Esophagus muscularis mucosa (tissue), 4 donors: ENCODE measurements at regions not wholly inside any gene's neighbourhood (a gene's known extent, or its start where the extent isn't known, plus 50 kb on each side); places are given as distances from the start of the nearest gene placed in this dataset.

Experiments
- CTCF ChIP-seq, 3 experiments: fragments of 200-600 bp in 2 of 3; fragments of 450-650 bp in 1 of 3; sonication (generic) in 2 of 3; IDR thresholded peaks; one replicate each; pipeline ENCODE4 v1.5.1; 2017 to 2019; ENCODE audit warnings: antibody characterized with exemption in 3 of 3, mild to moderate bottlenecking in 2 of 3, moderate library complexity in 1 of 3
- EP300 ChIP-seq: sonication (generic); formaldehyde crosslinking; IDR thresholded peaks from one replicate; pipeline ENCODE4 v1.6.1; 2017; ENCODE audit warnings: antibody characterized with exemption
- POLR2AphosphoS5 ChIP-seq, 2 donors: sonication (generic); formaldehyde crosslinking; IDR thresholded peaks; one replicate each; pipeline ENCODE4 v1.6.1; 2017; ENCODE audit warnings: antibody characterized with exemption in 2 of 2

GRCh38 chr20:6562111-6562510 lies 205.4 kb upstream of the BMP2 start:
- TF ChIP-seq CTCF (IDR thresholded peaks at IDR 0.05) = no peak
- no peak for TF ChIP-seq POLR2AphosphoS5 (IDR thresholded peaks at IDR 0.05)
- TF ChIP-seq EP300 = no peak
